ENCODE measurements at regions not wholly inside any gene's neighbourhood (a gene's known extent, or its start where the extent isn't known, plus 50 kb on each side); places are given as distances from the start of the nearest gene placed in this dataset.

DNA sequence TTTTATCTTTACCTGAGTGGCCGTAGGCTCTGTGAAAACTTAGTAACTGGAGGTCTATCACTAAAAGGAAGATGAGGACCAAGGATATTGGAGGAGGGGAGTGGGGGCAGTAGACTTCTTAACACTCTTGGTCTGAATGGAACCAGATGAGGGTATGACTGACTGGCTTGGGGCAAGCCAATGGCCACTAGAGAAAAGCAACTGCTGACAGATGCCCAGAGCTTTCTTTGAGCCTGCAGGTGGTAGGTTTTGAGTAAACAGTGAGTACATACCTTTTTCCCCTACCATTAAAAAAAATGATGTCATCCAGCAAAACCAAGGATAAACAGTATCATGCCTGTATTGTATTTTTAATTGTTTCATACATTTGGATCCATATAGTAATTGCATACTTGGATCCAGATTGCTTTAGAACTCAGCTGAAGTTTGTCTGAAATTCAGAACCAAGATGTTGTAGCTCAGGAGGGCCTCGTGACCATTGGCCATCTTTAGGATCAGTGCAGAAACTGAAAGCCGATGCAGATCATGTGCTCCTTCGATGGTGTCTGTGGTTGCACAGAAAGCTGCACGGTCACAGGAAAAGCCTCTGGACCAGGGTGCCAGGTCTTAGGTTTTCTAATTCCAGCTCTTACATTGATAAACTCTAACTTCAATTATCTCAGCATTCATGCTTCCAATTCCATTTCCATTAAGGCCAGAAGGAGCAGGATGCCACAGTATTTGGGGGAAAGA is 131.0 kb downstream of the PDGFRA start:
- no peak for DNase-seq (ENCODE audit: low read depth, low spot score)
- H3K9ac ChIP-seq (replicated peaks; ENCODE audit: extremely low read depth, insufficient read depth, low read length), result no peak overlapping the region
- no peaks in the 10 kb centered on the region for H3K4me1 ChIP-seq (ENCODE audit: control insufficient read depth, extremely low read depth, insufficient read depth, low read length)
- TF ChIP-seq JUN (IDR thresholded peaks at IDR 0.05; ENCODE audit: borderline replicate concordance, insufficient read depth, insufficient read length, low read depth) (no peak), FOS (IDR thresholded peaks at IDR 0.05; ENCODE audit: borderline replicate concordance, insufficient read depth, low read length) (no peak), POLR2A (IDR thresholded peaks at IDR 0.05; ENCODE audit: low read depth, low read length) (no peak), GATA2 (IDR thresholded peaks at IDR 0.05; ENCODE audit: insufficient read depth, insufficient read length, low read depth, low read length) (no peak), MAX (IDR thresholded peaks at IDR 0.05; ENCODE audit: insufficient read depth, insufficient read length) (no peak), POLR2AphosphoS5 (IDR thresholded peaks at IDR 0.05; ENCODE audit: insufficient read depth, low read depth, low read length) (no peak), EZH2 (IDR thresholded peaks at IDR 0.05; ENCODE audit: borderline replicate concordance, low read depth, low read length, severe bottlenecking) (no peak), MYC (IDR thresholded peaks at IDR 0.05; ENCODE audit: low read depth, low read length) (no peak)
- TF ChIP-seq, protein P1, sequence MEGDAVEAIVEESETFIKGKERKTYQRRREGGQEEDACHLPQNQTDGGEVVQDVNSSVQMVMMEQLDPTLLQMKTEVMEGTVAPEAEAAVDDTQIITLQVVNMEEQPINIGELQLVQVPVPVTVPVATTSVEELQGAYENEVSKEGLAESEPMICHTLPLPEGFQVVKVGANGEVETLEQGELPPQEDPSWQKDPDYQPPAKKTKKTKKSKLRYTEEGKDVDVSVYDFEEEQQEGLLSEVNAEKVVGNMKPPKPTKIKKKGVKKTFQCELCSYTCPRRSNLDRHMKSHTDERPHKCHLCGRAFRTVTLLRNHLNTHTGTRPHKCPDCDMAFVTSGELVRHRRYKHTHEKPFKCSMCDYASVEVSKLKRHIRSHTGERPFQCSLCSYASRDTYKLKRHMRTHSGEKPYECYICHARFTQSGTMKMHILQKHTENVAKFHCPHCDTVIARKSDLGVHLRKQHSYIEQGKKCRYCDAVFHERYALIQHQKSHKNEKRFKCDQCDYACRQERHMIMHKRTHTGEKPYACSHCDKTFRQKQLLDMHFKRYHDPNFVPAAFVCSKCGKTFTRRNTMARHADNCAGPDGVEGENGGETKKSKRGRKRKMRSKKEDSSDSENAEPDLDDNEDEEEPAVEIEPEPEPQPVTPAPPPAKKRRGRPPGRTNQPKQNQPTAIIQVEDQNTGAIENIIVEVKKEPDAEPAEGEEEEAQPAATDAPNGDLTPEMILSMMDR (IDR thresholded peaks at IDR 0.05; ENCODE audit: extremely low read depth in 1 of 2, insufficient read depth in 1 of 2, low read depth in 1 of 2, low read length in 2 of 2), result no peak
- H2AFZ ChIP-seq (ENCODE audit: low read depth, low read length), result no peak overlapping the region
- H3K27ac ChIP-seq (ENCODE audit: insufficient read depth, low read depth, low read length), result no peak overlapping the region
- ChIA-PET POLR2A (no interaction called here), CTCF (no interaction called here)
- no peak for FAIRE-seq
- H3K4me3 ChIP-seq (replicated peaks in 1 of 3; ENCODE audit: insufficient read depth in 1 of 3, low read depth in 1 of 3, low read length in 3 of 3), result no peak overlapping the region
- H3K9me1 ChIP-seq (replicated peaks; ENCODE audit: control insufficient read depth, extremely low read depth, insufficient read depth, low read length), result no peaks in the 10 kb centered on the region
- no peaks in the 10 kb centered on the region for H3K27me3 ChIP-seq (ENCODE audit: control insufficient read depth in 2 of 2, insufficient read depth in 2 of 2, low read length in 2 of 2)
- H3K79me2 ChIP-seq (ENCODE audit: control insufficient read depth, insufficient read depth, low read length), result no peaks in the 10 kb centered on the region
- intact Hi-C loops (cut with micrococcal nuclease), result no loop called here
- no peaks in the 10 kb centered on the region for H3K9me3 ChIP-seq (replicated peaks; ENCODE audit: control insufficient read depth, insufficient read depth, low read length)
- no TSS peak for BruUV-seq (replicated peaks)
- H3K36me3 ChIP-seq (ENCODE audit: control insufficient read depth in 2 of 2, extremely low read depth in 1 of 2, insufficient read depth in 2 of 2, low read length in 2 of 2), result no peaks in the 10 kb centered on the region
- dilution Hi-C loops (cut with MboI; ENCODE audit: extremely low pct_ligation_motif_present, low sequenced_read_pairs), result no loop called here
- no peak overlapping the region for H3K4me2 ChIP-seq (ENCODE audit: insufficient read depth, low read length)
- H4K20me1 ChIP-seq (replicated peaks; ENCODE audit: control insufficient read depth, extremely low read depth, insufficient read depth, low read length), result no peaks in the 10 kb centered on the region
